ENCODE measurements at regions not wholly inside any gene's neighbourhood (a gene's known extent, or its start where the extent isn't known, plus 50 kb on each side); places are given as distances from the start of the nearest gene placed in this dataset.

- TF ChIP-seq CTCF (IDR thresholded peaks at IDR 0.05), result no peak
- TF ChIP-seq EZH2 (IDR thresholded peaks at IDR 0.05), result no peak
Measured at GRCh38 chr11:122468965-122469364, 186.6 kb upstream of the UBASH3B start.
